ENCODE measurements at regions not wholly inside any gene's neighbourhood (a gene's known extent, or its start where the extent isn't known, plus 50 kb on each side); places are given as distances from the start of the nearest gene placed in this dataset.

GRCh38 chr4:137587796-137588195, 55.5 kb upstream of the PCDH18 start:
- intact Hi-C loops (cut with micrococcal nuclease; ENCODE audit: unreplicated experiment) (no loop called here), in situ Hi-C loops (cut with MboI) (no loop called here)
- Histone ChIP-seq H3K79me2 (ENCODE audit: control insufficient read depth, insufficient read depth, low read length) (no peaks in the 10 kb centered on the region), H3K9ac (ENCODE audit: control insufficient read depth, insufficient read depth, low read length) (no peak overlapping the region), H3K9me3 (replicated peaks; ENCODE audit: control insufficient read depth, insufficient read depth, low read length) (no peaks in the 10 kb centered on the region), H3K27ac (ENCODE audit: control insufficient read depth, insufficient read depth) (no peak overlapping the region), H3K27me3 (replicated peaks in 1 of 2; ENCODE audit: control insufficient read depth in 2 of 2, insufficient read depth in 2 of 2, low read length in 1 of 2) (no peaks in the 10 kb centered on the region; a peak in 1 of 4 replicates), H4K20me1 (ENCODE audit: control insufficient read depth, insufficient read depth) (no peaks in the 10 kb centered on the region), H3K36me3 (ENCODE audit: control insufficient read depth in 2 of 2, insufficient read depth in 2 of 2, low read length in 1 of 2) (no peaks in the 10 kb centered on the region), H2AFZ (ENCODE audit: control insufficient read depth, low read depth, low read length) (no peak overlapping the region), H3K4me1 (ENCODE audit: control insufficient read depth, insufficient read depth, low read length) (no peaks in the 10 kb centered on the region), H3K4me3 (no peak overlapping the region), H3K4me2 (ENCODE audit: control insufficient read depth, insufficient read depth) (no peak overlapping the region)
- no TSS peak for BruUV-seq (replicated peaks)
- 0% methylated on average over 1 of the region's 1 CpG for WGBS (ENCODE audit: insufficient coverage, insufficient replicate concordance, low lambda C conversion rate, missing lambda C conversion rate)
- POLR2A ChIA-PET = no interaction called here
- RAD21 ChIA-PET (ENCODE audit: unreplicated experiment) = no interaction called here
- CTCF ChIA-PET = no interaction called here
- FAIRE-seq = no peak
- SMC1A ChIA-PET (ENCODE audit: uncharacterized antibody, unreplicated experiment) = no interaction called here
- no peak for DNase-seq (ENCODE audit: low read depth, low spot score)
- TF ChIP-seq ESRRA (IDR thresholded peaks at IDR 0.05; ENCODE audit: low read length) (no peak), ZZZ3 (IDR thresholded peaks at IDR 0.05; ENCODE audit: control insufficient read depth, insufficient read length, low read depth) (no peak), CHD2 (IDR thresholded peaks at IDR 0.05; ENCODE audit: borderline replicate concordance, low read depth, low read length) (no peak), SIX5 (IDR thresholded peaks at IDR 0.05; ENCODE audit: low read depth, low read length, severe bottlenecking) (no peak), MYB (IDR thresholded peaks at IDR 0.05; ENCODE audit: borderline replicate concordance, low read depth, low read length) (no peak), ASH2L (IDR thresholded peaks at IDR 0.05; ENCODE audit: borderline replicate concordance, low read depth) (no peak), TBL1XR1 (IDR thresholded peaks at IDR 0.05; ENCODE audit: low read depth, low read length) (no peak), KAT2A (conservative IDR thresholded peaks at IDR 0.05; ENCODE audit: control insufficient read depth, low read depth, low read length) (no peak), EGR1 (IDR thresholded peaks at IDR 0.05; ENCODE audit: borderline replicate concordance in 1 of 2, low read depth in 2 of 2, low read length in 2 of 2) (no peak), KDM1A (IDR thresholded peaks at IDR 0.05; ENCODE audit: borderline replicate concordance) (no peak), EZH2 (IDR thresholded peaks at IDR 0.05; ENCODE audit: borderline replicate concordance, control insufficient read depth, low read depth, low read length) (no peak)
- TF ChIP-seq, protein P1, sequence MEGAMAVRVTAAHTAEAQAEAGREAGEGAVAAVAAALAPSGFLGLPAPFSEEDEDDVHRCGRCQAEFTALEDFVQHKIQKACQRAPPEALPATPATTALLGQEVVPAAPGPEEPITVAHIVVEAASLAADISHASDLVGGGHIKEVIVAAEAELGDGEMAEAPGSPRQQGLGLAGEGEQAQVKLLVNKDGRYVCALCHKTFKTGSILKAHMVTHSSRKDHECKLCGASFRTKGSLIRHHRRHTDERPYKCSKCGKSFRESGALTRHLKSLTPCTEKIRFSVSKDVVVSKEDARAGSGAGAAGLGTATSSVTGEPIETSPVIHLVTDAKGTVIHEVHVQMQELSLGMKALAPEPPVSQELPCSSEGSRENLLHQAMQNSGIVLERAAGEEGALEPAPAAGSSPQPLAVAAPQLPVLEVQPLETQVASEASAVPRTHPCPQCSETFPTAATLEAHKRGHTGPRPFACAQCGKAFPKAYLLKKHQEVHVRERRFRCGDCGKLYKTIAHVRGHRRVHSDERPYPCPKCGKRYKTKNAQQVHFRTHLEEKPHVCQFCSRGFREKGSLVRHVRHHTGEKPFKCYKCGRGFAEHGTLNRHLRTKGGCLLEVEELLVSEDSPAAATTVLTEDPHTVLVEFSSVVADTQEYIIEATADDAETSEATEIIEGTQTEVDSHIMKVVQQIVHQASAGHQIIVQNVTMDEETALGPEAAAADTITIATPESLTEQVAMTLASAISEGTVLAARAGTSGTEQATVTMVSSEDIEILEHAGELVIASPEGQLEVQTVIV (IDR thresholded peaks at IDR 0.05; ENCODE audit: borderline replicate concordance, partially characterized antibody) = no peak
- TF ChIP-seq, protein P2, sequence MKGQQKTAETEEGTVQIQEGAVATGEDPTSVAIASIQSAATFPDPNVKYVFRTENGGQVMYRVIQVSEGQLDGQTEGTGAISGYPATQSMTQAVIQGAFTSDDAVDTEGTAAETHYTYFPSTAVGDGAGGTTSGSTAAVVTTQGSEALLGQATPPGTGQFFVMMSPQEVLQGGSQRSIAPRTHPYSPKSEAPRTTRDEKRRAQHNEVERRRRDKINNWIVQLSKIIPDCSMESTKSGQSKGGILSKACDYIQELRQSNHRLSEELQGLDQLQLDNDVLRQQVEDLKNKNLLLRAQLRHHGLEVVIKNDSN (IDR thresholded peaks at IDR 0.05; ENCODE audit: borderline replicate concordance, extremely low read length, insufficient read depth, low read depth, low read length) = no peak
- no peak for ATAC-seq

Data from GM12878 (cell line).